H54 (cell line): ENCODE measurements at regions not wholly inside any gene's neighbourhood (a gene's known extent, or its start where the extent isn't known, plus 50 kb on each side); places are given as distances from the start of the nearest gene placed in this dataset.
"Not testable (repeated sequence)": the region's sequence is repeated elsewhere in the genome, so short reads cannot be mapped to it uniquely, and the experiment has no call there.

Experiments
- DNase-seq: peaks from one replicate; pipeline ENCODE4 v3.0.0; 2011; ENCODE audit warnings: low spot score, mixed read lengths; ENCODE audit not compliant: insufficient read length
- FAIRE-seq: peaks from 3 replicates; lab custom pipeline; 2011; peaks lifted over from hg19 to GRCh38; lab: Jason Lieb, UNC
- POLR2A ChIP-seq: IDR thresholded peaks from 2 replicates; pipeline ENCODE4 v1.6.1; 2011; ENCODE audit warnings: low read depth, mild to moderate bottlenecking, low read length

GRCh38 chr10:130513686-130514476, 377.7 kb downstream of the GLRX3 start:
- no peak for DNase-seq
- TF ChIP-seq POLR2A: no peak
- FAIRE-seq: no peak

GRCh38 chr10:130515670-130516069, 379.5 kb downstream of the GLRX3 start:
- TF ChIP-seq POLR2A: no peak
- FAIRE-seq: no peak

GRCh38 chr10:130516141-130516735, 380.0 kb downstream of the GLRX3 start:
- TF ChIP-seq POLR2A: no peak
- DNase-seq: no peak
- FAIRE-seq: no peak

More at GRCh38 chr10:130515670-130516069, 379.5 kb downstream of the GLRX3 start:
- DNase-seq: no peak

- FAIRE-seq, DNase-seq: not testable (repeated sequence)
Observed at GRCh38 chr10:130518921-130519320, 382.7 kb downstream of the GLRX3 start.

- DNase-seq: no peak
- no peak for FAIRE-seq
- TF ChIP-seq POLR2A: no peak
Observed at GRCh38 chr10:130519791-130520190, 383.6 kb downstream of the GLRX3 start.

GRCh38 chr10:130531312-130531711, 395.1 kb downstream of the GLRX3 start:
- TF ChIP-seq POLR2A: no peak
- DNase-seq: no peak
- FAIRE-seq: no peak

GRCh38 chr10:130541090-130541489, 404.9 kb downstream of the GLRX3 start:
- no peak for TF ChIP-seq POLR2A
- no peak for DNase-seq

GRCh38 chr10:130542761-130543160, 406.6 kb downstream of the GLRX3 start:
- no peak for TF ChIP-seq POLR2A
- DNase-seq (no peak), FAIRE-seq (no peak)

More at GRCh38 chr10:130541090-130541489, 404.9 kb downstream of the GLRX3 start:
- no peak for FAIRE-seq

- no peak for DNase-seq
- no peak for FAIRE-seq
- TF ChIP-seq POLR2A: no peak
Observed at GRCh38 chr10:130543794-130544193, 407.6 kb downstream of the GLRX3 start.

- DNase-seq (no peak), FAIRE-seq (no peak)
- no peak for TF ChIP-seq POLR2A
Observed at GRCh38 chr10:130545122-130545521, 408.9 kb downstream of the GLRX3 start.

GRCh38 chr10:130545697-130546096, 409.5 kb downstream of the GLRX3 start:
- FAIRE-seq: no peak
- no peak for TF ChIP-seq POLR2A
- no peak for DNase-seq

GRCh38 chr10:130546841-130547240, 410.6 kb downstream of the GLRX3 start:
- FAIRE-seq: no peak
- TF ChIP-seq POLR2A: no peak

GRCh38 chr10:130547368-130547767, 411.2 kb downstream of the GLRX3 start:
- DNase-seq: no peak
- FAIRE-seq: no peak
- no peak for TF ChIP-seq POLR2A

More at GRCh38 chr10:130546841-130547240, 410.6 kb downstream of the GLRX3 start:
- no peak for DNase-seq

GRCh38 chr10:130550952-130551674, 414.9 kb downstream of the GLRX3 start:
- no peak for FAIRE-seq
- no peak for DNase-seq

More at GRCh38 chr10:130550952-130551674, 414.9 kb downstream of the GLRX3 start:
- TF ChIP-seq POLR2A: no peak
